Lower leg skin (tissue), 3 donors: ENCODE measurements at regions not wholly inside any gene's neighbourhood (a gene's known extent, or its start where the extent isn't known, plus 50 kb on each side); places are given as distances from the start of the nearest gene placed in this dataset.

Experiments used
- POLR2A ChIP-seq, 2 donors: fragments of 450-650 bp; IDR thresholded peaks; one replicate each; pipeline ENCODE4 v1.6.1; 2016 to 2017; ENCODE audit warnings: antibody characterized with exemption in 2 of 2, mild to moderate bottlenecking in 1 of 2, moderate library complexity in 1 of 2
- TF ChIP-seq, protein P1 (sequence below), 3 donors: fragments of 450-650 bp; IDR thresholded peaks; one replicate each; pipeline ENCODE4 v1.5.1; 2016; ENCODE audit warnings: antibody characterized with exemption in 3 of 3, mild to moderate bottlenecking in 3 of 3, moderate library complexity in 2 of 3

DNA sequence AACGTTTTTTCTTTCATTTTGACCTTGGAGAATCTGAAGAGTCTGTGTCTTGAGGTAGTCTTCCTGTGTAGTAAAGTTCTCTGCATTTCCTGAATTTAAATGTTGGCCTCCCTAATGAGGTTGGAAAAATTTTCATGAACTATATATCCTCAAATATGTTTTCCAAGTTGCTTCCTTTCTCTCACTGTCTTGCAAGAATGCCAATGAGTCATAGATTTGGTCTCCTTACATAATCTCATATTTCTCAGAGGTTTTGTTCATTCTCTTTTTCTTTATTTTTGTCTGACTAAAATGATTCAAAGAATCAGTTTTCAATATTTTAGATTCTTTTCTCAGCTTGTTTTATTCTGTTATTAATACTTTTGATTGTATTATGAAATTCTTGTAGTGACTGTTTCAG lies 87.6 kb downstream of the DRAM2 start:
- TF ChIP-seq, protein P1, sequence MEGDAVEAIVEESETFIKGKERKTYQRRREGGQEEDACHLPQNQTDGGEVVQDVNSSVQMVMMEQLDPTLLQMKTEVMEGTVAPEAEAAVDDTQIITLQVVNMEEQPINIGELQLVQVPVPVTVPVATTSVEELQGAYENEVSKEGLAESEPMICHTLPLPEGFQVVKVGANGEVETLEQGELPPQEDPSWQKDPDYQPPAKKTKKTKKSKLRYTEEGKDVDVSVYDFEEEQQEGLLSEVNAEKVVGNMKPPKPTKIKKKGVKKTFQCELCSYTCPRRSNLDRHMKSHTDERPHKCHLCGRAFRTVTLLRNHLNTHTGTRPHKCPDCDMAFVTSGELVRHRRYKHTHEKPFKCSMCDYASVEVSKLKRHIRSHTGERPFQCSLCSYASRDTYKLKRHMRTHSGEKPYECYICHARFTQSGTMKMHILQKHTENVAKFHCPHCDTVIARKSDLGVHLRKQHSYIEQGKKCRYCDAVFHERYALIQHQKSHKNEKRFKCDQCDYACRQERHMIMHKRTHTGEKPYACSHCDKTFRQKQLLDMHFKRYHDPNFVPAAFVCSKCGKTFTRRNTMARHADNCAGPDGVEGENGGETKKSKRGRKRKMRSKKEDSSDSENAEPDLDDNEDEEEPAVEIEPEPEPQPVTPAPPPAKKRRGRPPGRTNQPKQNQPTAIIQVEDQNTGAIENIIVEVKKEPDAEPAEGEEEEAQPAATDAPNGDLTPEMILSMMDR (IDR thresholded peaks at IDR 0.05), result no peak
- TF ChIP-seq POLR2A (IDR thresholded peaks at IDR 0.05), result no peak
